PC-3 (cell line): ENCODE measurements at regions not wholly inside any gene's neighbourhood (a gene's known extent, or its start where the extent isn't known, plus 50 kb on each side); places are given as distances from the start of the nearest gene placed in this dataset.

Experiments used
- EZH2 ChIP-seq: fragments of 300-600 bp; sonication (generic); IDR thresholded peaks from one replicate; pipeline ENCODE4 v1.6.1; 2017; ENCODE audit warnings: antibody characterized with exemption, mild to moderate bottlenecking, low read length; ENCODE audit not compliant: unreplicated experiment
- EZH2phosphoT487 ChIP-seq: fragments of 300-600 bp; sonication (generic); IDR thresholded peaks from 2 replicates; pipeline ENCODE4 v1.6.1; 2018; ENCODE audit warnings: mild to moderate bottlenecking, antibody characterized with exemption, low read length, borderline replicate concordance
- TF ChIP-seq, protein P1 (sequence below): fragments of 300-600 bp; sonication (generic); conservative IDR thresholded peaks from 2 replicates; pipeline ENCODE4 v1.5.1; 2017; ENCODE audit warnings: antibody characterized with exemption, low read depth, mild to moderate bottlenecking, low read length

DNA sequence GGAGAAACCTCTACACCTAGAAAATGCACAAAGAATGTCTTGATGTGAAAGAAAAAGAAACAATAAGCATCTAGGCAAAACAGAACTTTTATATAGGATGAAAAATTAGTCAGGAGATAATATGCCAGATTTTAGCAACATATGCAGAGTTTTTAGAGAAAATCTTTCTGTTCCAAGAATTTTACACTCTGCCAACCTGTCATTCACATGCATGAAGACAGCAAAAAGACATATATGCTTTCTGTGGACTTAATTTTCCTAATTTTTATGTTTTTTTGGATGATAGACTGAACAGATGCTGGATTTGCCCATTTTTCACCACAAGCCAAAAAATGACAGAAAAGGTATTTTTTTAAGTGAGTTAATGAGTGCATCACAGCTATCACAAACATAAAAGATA lies 637.3 kb downstream of the TRIB2 start:
- TF ChIP-seq, protein P1, sequence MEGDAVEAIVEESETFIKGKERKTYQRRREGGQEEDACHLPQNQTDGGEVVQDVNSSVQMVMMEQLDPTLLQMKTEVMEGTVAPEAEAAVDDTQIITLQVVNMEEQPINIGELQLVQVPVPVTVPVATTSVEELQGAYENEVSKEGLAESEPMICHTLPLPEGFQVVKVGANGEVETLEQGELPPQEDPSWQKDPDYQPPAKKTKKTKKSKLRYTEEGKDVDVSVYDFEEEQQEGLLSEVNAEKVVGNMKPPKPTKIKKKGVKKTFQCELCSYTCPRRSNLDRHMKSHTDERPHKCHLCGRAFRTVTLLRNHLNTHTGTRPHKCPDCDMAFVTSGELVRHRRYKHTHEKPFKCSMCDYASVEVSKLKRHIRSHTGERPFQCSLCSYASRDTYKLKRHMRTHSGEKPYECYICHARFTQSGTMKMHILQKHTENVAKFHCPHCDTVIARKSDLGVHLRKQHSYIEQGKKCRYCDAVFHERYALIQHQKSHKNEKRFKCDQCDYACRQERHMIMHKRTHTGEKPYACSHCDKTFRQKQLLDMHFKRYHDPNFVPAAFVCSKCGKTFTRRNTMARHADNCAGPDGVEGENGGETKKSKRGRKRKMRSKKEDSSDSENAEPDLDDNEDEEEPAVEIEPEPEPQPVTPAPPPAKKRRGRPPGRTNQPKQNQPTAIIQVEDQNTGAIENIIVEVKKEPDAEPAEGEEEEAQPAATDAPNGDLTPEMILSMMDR, result no peak
- TF ChIP-seq EZH2 (no peak), EZH2phosphoT487 (no peak)
